Middle frontal gyrus (tissue), 1 donor: ENCODE measurements at regions not wholly inside any gene's neighbourhood (a gene's known extent, or its start where the extent isn't known, plus 50 kb on each side); places are given as distances from the start of the nearest gene placed in this dataset.

Experiments used
- DNase-seq: peaks from one replicate; pipeline ENCODE4 v3.0.0-alpha.2; 2015; ENCODE audit warnings: low spot score; ENCODE audit errors: extremely low spot score

DNA sequence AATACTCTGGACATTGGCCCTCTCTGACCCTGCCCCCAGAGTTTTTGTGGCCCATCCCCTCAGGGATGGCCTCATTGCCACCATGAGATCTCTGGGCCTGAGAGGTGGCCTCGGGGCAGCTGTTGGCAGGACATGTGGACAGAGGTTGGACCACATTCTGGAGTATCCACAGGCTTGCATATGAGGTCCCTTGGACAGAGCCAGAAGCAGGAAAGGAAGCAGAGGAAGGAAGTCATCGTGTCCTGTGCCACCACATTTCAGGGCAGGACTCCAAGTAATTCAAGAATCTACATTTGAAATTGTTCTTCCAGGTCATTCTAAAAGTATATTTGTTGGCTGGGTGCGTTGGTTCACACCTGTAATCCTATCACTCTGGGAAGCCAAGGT, 95.9 kb upstream of the PPP2R5A start:
- no peak for DNase-seq

DNA sequence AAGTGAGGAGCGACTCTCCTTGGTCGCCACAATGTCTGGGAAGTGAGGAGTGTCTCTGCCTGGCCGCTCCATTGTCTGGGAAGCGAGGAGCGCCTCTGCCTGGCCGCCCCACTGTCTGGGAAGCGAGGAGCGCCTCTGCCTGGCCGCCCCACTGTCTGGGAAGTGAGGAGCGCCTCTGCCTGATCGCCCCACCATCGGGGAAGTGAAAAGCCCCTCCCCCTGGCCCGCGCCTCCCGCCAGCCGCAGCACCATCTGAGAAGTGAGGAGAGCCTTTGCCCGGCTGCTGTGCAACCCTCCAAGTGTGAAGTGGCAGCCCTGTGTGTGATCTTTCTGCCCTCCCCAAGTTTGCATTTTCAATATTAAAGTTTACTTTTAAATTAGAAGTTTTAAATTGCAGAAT, 95.0 kb upstream of the PPP2R5A start:
- DNase-seq = no peak

DNA sequence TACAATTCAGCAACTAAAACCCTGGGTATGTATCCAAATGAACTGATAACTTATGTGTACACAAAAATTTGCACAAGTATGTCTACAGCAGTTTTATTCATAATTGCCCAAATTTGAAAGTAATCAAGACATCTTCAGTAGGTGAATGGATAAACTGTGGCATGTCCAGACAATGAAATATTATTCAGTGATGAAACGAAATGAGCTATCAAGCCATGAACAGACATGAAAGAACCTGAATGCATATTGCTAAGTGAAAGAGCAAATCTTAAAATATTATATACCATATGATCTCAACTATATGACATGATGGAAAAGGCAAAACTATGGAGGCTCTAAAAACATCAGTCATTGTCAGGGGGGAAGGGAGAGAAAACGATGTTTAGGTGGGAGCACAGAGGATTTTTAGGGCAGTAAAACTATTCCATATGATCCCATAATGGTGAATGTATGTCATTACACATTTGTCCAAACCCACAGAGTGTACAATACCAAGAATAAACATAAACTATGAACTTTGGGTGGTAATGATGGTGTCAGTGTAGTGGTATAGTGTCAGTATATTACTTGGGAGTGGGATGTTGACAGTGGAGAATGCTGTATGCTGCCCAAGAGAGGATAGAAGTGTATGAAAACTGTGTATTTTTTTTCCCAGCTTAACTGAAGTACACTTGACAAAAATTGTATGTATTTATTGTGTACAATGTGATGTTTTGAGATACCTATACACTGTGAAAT, 92.8 kb upstream of the PPP2R5A start:
- DNase-seq = no peak

- no peak for DNase-seq
These were observed 88.9 kb upstream of the PPP2R5A start for GRCh38 chr1:212196355-212196754.

- DNase-seq = no peak
These were observed 83.7 kb upstream of the PPP2R5A start for GRCh38 chr1:212201461-212201860.

GRCh38 chr1:212203630-212204029, 81.6 kb upstream of the PPP2R5A start:
- no peak for DNase-seq

GRCh38 chr1:212205006-212205405, 80.2 kb upstream of the PPP2R5A start:
- DNase-seq = no peak

GRCh38 chr1:212205843-212206242, 79.4 kb upstream of the PPP2R5A start:
- DNase-seq = no peak

GRCh38 chr1:212207118-212207517, 78.1 kb upstream of the PPP2R5A start:
- no peak for DNase-seq

- no peak for DNase-seq
These were observed 77.2 kb upstream of the PPP2R5A start for GRCh38 chr1:212207822-212208520.

GRCh38 chr1:212208978-212209644, 76.1 kb upstream of the PPP2R5A start:
- no peak for DNase-seq

DNA sequence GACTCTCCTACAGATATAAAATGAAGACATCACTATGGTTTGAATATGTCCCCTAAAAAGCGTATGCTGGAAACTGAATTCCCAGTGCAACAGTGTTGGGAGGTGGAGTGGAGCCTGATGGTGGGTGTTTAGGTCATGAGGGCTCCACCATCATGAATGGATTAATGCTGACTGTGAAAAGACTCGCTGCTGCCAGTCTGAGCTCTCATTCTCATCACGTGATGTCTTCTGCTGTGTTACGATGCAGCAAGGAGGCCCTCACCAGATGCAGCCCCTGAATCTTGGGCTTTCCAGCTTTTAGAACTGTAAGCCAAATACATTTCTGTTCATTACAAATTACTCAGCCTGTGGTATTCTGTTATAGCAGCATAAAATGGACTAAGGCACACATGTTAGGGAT, 73.8 kb upstream of the PPP2R5A start:
- DNase-seq = no peak

- DNase-seq = no peak
These were observed 72.9 kb upstream of the PPP2R5A start for GRCh38 chr1:212212343-212212742.

DNA sequence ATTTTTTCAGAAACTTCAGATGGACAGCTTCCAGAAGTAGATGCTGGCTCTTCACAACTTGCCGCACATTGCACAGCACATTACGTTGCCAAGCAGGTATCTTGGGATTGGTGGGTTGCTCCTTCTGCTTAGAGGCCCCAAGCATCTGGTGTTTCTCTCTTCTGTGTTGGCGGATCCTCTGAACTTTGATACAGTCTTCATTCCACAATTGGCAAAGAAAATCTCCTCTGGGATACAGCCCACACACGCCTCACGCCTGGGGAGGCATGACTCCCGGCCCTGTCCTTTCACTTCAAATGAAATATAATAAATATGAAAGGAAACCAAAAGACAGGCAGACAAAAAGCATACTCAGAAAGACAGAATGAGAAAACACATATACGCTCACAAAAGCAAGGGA, 72.3 kb upstream of the PPP2R5A start:
- no peak for DNase-seq

- DNase-seq = no peak
These were observed 71.4 kb upstream of the PPP2R5A start for GRCh38 chr1:212213784-212214183.

GRCh38 chr1:212214325-212214724, 70.9 kb upstream of the PPP2R5A start:
- DNase-seq = no peak

DNA sequence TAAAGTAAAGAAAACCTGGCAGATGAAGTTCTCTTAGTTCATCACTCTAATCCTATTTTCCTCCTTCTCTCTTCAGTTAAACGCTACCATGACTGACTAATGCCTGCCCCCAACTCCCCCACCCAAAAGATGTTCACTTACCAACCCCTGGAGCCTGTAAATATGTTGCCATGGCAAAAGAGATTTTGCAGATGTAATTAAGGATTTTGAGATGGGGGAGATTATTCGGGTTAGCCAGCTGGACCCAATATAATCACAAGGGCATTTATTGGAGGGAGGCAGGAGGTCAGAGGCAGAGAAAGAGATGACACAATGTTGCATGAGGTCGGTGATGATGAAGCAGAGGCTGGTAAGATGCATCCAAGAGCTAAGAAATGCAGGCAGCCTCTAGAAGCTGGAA, 69.3 kb upstream of the PPP2R5A start:
- DNase-seq = no peak

DNA sequence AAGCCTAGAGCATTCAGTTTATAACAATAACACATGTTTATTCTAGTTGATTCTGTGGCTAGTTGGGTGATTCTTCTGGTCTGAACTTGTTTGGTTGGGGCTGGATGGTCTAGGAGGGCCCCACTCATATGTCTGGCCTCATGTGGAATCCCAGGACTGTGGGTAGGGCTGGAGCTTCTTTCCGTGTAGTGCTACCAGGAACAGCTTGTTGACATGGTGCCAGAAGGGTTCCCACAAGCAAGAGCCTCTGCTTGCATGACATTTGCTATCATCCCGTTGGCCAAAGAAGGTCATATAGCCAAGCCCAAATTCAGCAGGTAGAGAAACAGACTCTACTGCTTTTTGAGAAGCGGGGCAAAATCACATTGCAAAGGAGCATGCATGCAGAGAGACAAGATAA, 67.6 kb upstream of the PPP2R5A start:
- DNase-seq = no peak

GRCh38 chr1:212218065-212218464, 67.1 kb upstream of the PPP2R5A start:
- no peak for DNase-seq

DNA sequence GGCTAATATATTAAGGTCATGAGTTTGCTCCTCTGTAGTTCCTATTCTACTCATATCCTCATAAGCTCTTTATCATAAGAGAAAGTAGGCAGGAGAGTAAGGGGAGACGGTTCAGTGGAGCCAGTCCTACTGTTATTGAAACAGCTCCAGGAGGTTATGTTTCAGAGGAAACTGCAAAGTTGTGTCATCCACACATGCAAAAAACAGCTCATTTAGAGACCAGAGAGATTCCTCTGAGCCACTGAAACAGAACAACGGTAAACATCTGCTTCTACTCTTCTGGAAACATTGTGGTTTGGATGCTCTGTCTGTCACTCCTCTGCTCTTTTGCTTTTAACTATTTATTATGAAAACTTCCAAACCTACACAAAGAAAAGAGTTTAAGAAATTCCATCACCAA, 66.3 kb upstream of the PPP2R5A start:
- no peak for DNase-seq

GRCh38 chr1:212219679-212220463, 65.3 kb upstream of the PPP2R5A start:
- no peak for DNase-seq

- no peak for DNase-seq
These were observed 63.4 kb upstream of the PPP2R5A start for GRCh38 chr1:212221801-212222200.
